Activated CD4-positive, alpha-beta T cell treated with anti-CD3 and anti-CD28 coated beads, Interleukin-2, Interleukin-6, amounts not matched to agents 100 ng/mL and 50 ng/mL, durations not matched to agents 16 hours and 8 hours (primary cell): ENCODE measurements at regions not wholly inside any gene's neighbourhood (a gene's known extent, or its start where the extent isn't known, plus 50 kb on each side); places are given as distances from the start of the nearest gene placed in this dataset.
"Not testable (repeated sequence)": the region's sequence is repeated elsewhere in the genome, so short reads cannot be mapped to it uniquely, and the experiment has no call there.

Experiments
- DNase-seq: peaks from one replicate; pipeline ENCODE4 v3.0.0-alpha.2; 2020

GRCh38 chr6:68007717-68008116, 627.4 kb upstream of the ADGRB3 start:
- no peak for DNase-seq

GRCh38 chr6:67986694-67987232, 648.3 kb upstream of the ADGRB3 start:
- DNase-seq: no peak

GRCh38 chr6:67976486-67976885, 658.6 kb upstream of the ADGRB3 start:
- no peak for DNase-seq

DNA sequence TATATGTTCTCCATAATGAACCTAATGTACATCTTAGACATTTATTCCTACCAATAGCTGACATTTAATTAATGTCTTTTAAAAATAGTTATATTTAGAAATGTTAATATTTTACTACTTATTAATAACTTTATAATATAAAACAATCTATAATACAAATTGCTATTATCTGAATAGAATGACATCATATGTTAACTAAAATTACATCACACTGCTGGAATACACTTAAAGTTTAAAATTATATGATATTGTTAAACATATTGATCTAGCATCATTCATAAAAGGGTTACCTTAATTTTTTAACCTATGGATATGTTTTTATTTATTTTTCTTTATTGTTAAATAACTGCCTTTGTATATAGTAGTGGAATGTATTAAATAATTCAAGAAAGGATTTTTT, 660.2 kb upstream of the ADGRB3 start:
- DNase-seq: no peak

DNA sequence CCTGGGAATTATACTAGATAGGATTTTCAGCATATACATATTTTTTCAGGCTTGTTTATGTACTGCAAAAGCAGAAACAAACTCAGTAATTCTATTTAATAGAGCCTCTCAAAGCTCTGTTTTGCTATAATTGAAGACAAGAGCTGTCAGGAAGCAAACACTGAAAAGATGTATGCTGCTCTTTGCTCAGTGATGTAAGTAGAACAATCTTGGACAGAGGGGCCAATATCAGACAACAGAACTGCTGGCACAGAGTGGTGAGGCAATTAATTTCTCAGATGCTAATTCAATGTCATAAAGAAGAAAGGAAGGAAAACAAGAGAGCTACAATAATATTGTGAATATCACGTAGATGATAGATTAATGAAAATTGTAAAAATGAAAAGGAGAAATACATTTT, 663.3 kb upstream of the ADGRB3 start:
- no peak for DNase-seq

DNA sequence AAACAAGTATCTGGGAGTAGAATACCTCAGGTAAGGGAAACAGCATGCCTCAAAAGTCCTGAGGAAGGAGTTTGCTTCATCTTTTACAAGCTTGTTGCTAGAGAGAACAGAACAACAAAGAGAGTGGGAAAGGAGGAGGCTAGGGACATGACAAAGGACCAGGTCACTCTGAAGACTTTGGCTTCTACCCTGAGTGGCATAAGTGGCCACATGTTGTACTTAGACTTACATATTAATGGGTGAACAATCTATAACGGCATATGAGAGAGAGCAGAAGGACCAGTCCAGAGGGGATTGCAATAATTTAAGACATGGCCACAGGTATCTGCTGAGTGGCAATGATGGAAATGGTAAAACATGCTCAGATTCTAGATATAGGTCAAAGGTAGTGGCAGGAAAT, 668.3 kb upstream of the ADGRB3 start:
- no peak for DNase-seq

DNA sequence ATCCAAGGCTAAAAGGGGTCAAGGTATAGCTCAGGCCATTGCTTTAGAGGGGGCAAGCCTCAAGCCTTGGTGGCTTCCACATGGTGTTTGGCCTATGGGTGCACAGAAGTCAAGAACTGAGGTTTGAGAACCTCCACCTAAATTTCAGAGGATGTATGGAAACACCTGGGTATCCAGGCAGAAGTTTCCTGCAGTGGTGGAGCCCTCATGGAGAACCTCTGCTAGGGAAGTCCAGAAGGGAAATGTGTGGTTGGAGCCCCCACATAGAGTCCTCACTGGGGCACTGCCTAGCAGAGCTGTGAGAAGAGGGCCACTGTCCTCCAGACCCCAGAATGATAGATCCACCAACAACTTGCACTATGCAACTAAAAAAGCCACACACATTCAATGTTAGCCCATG, 678.7 kb upstream of the ADGRB3 start:
- no peak for DNase-seq

- DNase-seq: no peak
These were observed 682.1 kb upstream of the ADGRB3 start for GRCh38 chr6:67952948-67953347.

DNA sequence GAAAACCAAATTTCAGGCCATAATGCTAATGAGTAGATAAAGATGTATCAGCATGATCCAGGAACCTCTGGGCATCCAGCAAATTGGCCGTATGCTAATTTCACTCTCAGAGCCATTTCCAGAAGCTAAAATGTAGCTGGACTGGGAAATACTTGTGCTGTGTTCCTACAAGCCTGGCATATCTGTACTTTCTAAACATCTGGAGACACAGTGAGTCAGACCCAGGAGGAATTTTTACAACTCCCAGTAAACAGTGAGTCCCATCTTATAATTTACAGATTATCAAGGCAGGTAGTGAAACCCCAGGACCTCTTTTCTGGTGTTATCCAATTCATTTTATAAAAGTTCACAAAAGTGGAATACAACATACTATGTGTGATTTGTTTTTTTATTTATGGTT, 683.0 kb upstream of the ADGRB3 start:
- DNase-seq: no peak

DNA sequence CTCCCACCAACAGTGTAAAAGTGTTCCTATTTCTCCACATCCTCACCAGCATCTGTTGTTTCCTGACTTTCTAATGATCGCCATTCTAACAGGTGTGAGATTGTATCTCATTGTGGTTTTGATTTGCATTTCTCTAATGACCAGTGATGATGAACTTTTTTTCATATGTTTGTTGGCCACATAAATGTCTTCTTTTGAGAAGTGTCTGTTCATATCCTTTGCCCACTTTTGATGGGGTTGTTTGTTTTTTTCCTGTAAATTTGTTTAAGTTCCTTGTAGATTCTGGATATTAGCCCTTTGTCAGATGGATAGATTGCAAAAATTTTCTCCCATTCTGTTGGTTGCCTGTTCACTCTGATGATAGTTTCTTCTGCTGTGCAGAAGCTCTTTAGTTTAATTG, 687.3 kb upstream of the ADGRB3 start:
- not testable (repeated sequence) for DNase-seq

DNA sequence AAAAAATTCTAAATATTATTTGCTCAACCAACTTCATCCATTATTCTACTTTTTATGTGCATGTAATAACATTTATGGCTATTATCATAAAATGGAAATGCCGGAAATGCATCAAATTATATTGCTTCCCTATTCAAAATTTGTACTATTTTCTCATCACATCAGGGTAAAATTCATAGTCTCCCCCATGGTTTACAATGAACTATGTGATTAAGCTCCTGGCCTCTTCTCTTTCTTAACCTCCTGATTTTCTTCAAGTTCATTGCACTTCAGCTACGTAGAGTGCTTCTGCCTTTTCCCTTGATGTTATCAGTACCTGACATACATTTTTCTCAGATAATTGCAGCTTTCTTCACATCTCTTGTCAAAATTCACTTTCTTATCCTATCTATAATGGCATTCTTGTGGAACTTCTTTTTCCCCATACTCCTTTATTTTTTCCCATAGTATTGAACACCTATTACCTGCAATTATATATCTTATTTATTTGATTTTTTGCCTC, 699.1 kb upstream of the ADGRB3 start:
- no peak for DNase-seq

DNA sequence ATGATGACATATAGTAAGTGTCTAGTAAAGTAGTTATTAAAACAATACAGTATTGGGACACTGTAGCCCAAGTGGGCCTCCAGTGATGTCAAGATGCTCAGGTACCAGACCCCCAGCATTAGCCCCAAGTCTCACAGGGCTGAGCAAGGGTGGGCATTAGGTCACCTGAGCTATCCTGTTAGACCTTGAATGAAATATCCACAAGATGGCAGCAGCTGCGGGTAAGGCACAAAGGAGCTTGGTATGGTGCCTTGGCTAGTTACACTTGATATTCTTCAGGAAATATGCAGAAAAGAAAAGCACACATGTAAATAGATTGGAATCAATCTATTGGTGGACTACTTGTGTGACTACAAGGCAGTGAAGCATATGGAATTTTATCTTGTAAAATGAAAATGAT, 701.8 kb upstream of the ADGRB3 start:
- DNase-seq: no peak

- not testable (repeated sequence) for DNase-seq
These were observed 712.5 kb upstream of the ADGRB3 start for GRCh38 chr6:67922588-67922987.

GRCh38 chr6:67920040-67920439, 715.0 kb upstream of the ADGRB3 start:
- not testable (repeated sequence) for DNase-seq

DNA sequence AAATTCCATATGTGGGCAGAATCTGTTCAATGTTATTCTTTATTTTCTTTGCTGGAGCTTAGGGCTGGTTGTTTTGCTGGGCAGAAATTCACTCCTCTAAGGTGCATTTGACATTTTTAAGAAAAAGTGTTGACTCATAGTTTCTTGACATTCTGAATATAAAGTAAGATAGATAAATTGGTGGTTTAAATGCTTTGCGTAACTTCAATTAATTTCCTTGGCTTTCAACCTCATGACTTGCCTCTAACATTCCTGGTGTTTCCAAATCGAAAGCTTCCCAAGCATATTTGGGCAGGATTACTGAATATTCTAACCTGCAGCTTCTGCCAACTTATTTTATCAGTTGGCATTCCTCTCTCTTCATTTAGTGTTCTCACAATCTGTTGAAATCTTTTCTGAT, 718.7 kb upstream of the ADGRB3 start:
- DNase-seq: no peak

GRCh38 chr6:67914419-67914818, 720.7 kb upstream of the ADGRB3 start:
- DNase-seq: no peak

- DNase-seq: no peak
These were observed 725.7 kb upstream of the ADGRB3 start for GRCh38 chr6:67909354-67909753.

DNA sequence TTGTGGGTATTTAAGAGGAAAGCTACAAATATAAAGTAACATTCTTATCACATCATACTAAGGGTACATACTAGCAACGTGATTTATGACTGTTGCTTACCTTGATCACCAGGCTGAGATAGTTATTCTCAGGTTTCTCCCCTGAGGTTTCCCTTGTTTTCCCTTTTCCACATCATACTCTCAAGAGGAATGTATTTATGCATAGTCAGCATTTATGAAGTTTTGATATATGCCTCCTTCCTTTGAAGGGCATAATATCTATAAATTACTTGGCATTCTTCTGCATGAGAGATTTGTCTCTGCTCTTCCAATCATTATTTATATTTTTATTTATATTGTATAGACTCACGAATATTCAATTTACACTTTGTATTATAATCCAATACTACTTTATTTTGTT, 726.7 kb upstream of the ADGRB3 start:
- DNase-seq: no peak

- DNase-seq: not testable (repeated sequence)
These were observed 730.3 kb upstream of the ADGRB3 start for GRCh38 chr6:67904735-67905134.

- DNase-seq: no peak
These were observed 736.2 kb upstream of the ADGRB3 start for GRCh38 chr6:67898875-67899274.

DNA sequence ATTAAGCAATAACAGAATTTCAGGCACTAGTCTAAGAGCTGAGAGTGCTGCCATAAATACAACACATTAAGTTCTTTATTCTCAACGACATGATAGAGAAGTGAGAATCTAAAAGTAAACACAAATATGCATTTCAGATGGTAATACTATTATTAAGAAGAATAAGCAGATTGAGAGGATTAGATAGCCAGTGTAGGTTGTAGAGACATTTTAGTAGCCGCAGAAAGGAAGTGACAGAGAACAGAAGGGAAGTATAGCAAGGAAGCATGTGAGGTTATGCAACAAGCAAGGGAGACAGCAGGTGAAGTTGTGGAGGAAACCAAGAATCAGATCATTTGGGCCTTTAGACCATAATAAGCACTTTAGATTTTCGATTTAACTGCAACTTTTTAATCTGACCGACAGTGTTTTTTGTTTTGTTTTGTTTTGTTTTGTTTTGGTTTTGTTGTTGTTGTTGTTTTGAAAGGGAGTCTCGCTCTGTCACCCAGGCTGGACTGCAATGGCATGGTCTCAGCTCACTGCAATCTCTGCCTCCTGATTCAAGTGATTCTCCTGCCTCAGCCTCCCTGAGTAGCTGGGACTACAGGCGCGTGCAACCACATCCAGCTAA, 737.0 kb upstream of the ADGRB3 start:
- no peak for DNase-seq

GRCh38 chr6:67896476-67896875, 738.6 kb upstream of the ADGRB3 start:
- no peak for DNase-seq

DNA sequence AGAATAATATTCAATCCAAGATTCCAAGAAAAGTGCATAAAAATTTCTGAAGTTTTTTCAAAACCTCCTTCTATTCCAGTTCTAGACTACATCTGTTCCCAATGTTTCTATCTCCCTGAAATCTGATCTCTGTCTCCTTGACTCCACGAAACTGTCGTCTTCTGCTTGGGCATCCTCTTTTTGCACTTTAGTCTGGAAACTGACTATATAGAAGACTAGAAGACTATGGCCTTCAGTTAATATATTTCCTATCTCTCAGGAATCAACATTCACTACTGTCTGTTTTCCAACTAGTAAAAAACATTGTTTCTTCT, 745.4 kb upstream of the ADGRB3 start:
- DNase-seq: no peak

DNA sequence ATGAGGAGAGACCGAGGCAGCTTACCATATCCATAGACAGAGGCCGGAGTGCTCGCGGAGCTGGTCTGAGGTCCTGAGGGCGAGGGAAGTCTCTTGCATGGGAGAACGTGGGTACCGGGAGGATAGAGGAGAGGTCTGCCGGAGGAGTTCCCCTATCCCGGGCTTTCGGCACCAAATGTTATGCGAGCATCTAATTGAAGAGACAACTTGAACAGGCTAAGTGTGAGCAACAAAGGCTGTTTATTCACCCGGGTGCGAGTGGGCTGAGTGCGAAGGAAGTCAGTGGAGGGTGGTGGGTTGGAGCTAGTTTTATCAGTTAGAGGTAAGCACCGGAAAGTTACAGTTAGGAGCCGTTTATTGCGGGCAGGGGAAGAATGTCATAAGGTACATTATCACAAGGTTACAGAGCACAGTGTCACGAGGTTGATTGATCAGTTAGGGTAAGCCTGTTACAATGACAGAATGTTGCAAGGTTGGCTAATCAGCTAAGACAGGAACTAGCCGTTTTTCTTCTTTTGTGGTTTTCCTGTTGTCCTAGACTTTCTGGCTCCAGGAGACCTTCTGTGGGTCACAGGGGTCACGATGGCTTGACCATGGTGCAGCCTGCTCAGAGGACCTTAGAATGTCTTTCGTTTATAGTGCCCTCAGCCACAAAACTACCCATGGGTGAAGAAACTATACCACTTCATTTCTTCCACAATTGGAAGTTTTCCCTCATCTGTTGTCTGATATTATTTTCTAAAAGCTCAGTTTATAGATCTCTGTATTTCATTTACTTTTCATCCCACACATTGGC, 746.0 kb upstream of the ADGRB3 start:
- no peak for DNase-seq

GRCh38 chr6:67888546-67888885, 746.6 kb upstream of the ADGRB3 start:
- no peak for DNase-seq
